HUES48 (cell line): ENCODE measurements at regions not wholly inside any gene's neighbourhood (a gene's known extent, or its start where the extent isn't known, plus 50 kb on each side); places are given as distances from the start of the nearest gene placed in this dataset.

Experiments used
- H3K27ac ChIP-seq: one replicate; pipeline ENCODE4 v1.7.0; 2013; ENCODE audit warnings: low read depth, low read length, inconsistent platforms
- H3K27me3 ChIP-seq: 2 replicates; pipeline ENCODE4 v1.6.1; 2013; ENCODE audit warnings: mild to moderate bottlenecking, low read length; ENCODE audit not compliant: control insufficient read depth, insufficient read depth
- H3K36me3 ChIP-seq: 2 replicates; pipeline ENCODE4 v1.6.1; 2013; ENCODE audit warnings: low read length; ENCODE audit not compliant: control insufficient read depth, insufficient read depth
- H3K4me1 ChIP-seq: 2 replicates; pipeline ENCODE4 v1.6.1; 2013; ENCODE audit warnings: mild to moderate bottlenecking, low read length; ENCODE audit not compliant: control insufficient read depth, insufficient read depth
- H3K4me3 ChIP-seq: 2 replicates; pipeline ENCODE4 v1.5.1; 2013; ENCODE audit warnings: mild to moderate bottlenecking, low read depth, low read length
- H3K9ac ChIP-seq: 2 replicates; pipeline ENCODE4 v1.6.1; 2013; ENCODE audit warnings: mild to moderate bottlenecking, low read depth, low read length, moderate library complexity
- H3K9me3 ChIP-seq: 2 replicates; pipeline ENCODE4 v1.6.1; 2013; ENCODE audit warnings: low read length; ENCODE audit not compliant: control insufficient read depth, insufficient read depth

DNA sequence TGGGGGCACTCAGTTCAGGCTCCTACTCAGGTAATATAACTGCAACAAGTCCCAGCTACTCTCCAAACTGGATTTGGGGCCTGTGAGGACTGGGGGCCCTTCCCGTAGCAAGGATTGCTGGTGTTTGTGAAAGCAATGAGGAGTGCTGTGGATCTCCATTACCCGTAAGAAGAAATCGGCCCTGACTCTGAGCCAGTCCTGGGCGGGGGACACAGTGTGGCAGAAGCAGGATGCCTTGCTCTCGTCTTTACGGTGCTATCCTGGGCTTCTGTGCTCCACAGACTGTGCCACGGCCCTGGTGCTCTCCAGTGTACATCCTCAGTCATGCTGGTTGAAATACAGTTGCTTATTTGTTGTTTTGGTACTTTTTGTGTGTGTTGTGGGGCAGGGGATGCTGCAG, 172.9 kb downstream of the NDUFA10 start:
- Histone ChIP-seq H3K4me1 (no peaks in the 10 kb centered on the region), H3K27ac (no peak overlapping the region), H3K27me3 (no peaks in the 10 kb centered on the region), H3K9ac (no peak overlapping the region), H3K36me3 (no peaks in the 10 kb centered on the region), H3K9me3 (peaks cover 14% of the 10 kb centered on the region), H3K4me3 (no peak overlapping the region)

DNA sequence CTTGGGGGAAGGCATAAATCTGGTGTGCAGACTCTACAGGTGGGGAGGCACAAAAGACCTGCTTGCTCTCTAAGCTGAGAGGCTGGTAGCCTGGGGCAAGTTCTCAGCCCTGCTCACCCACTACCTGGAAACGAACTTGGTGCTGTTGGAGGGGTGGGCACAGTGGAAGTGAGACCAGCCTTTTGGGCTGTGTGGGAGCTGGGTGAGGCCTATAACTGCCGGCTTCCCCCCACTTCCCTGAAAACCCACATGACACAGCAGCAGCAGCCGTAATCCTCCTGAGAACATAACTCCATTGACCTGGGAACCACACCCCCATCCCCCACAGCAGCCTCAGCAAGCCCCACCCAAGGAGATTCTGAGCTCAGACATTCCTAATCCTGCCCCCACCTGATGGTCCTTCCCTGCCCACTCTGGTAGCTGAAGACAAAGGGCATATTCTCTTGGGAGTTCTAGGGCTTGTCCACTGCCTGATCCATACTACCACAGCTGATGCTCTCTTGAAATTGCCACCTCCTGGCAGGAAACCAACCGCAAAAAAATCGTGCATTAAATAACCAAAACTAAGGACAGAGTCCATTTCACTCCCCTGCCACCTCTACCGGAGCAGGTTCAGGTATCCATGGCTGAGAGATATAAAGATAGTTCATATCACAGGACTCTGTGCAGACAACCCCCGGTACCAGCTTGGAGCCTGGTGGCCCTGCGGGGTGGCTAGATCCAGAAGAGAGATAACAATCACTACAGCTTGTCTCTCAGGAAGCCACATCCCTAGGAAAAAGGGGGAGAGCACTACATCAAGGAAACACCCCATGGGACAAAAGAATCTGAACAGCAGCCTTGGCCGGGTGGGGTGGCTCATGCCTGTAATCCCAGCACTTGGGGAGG, 178.1 kb downstream of the NDUFA10 start:
- H3K27ac ChIP-seq, result no peak overlapping the region
- H3K36me3 ChIP-seq, result no peaks in the 10 kb centered on the region
- H3K4me1 ChIP-seq, result no peaks in the 10 kb centered on the region
- H3K4me3 ChIP-seq, result no peak overlapping the region
- no peaks in the 10 kb centered on the region for H3K27me3 ChIP-seq
- no peak overlapping the region for H3K9ac ChIP-seq
- peaks cover 13% of the 10 kb centered on the region for H3K9me3 ChIP-seq

DNA sequence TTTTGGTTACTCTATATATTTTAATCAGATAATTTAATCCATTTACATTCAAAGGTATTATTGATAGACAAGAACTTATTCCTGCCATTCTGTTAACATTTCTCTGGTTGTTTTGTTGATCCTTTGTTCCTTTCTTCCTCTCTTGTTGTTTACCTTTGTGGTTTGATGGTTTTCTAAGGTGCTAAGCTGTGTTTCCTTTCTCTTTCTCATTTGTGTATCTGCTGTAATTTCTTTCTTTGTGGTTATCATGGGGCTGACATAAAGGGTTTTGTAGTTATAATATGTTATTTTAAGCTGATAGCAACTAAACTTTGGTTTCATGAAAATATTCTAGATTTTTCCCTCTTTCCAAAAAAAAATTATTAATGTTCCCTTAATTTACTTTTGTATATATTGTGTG, 179.2 kb downstream of the NDUFA10 start:
- Histone ChIP-seq H3K4me1 (no peaks in the 10 kb centered on the region), H3K4me3 (no peak overlapping the region), H3K9ac (no peak overlapping the region), H3K36me3 (no peaks in the 10 kb centered on the region), H3K27ac (no peak overlapping the region), H3K27me3 (no peaks in the 10 kb centered on the region), H3K9me3 (peaks cover 13% of the 10 kb centered on the region)

DNA sequence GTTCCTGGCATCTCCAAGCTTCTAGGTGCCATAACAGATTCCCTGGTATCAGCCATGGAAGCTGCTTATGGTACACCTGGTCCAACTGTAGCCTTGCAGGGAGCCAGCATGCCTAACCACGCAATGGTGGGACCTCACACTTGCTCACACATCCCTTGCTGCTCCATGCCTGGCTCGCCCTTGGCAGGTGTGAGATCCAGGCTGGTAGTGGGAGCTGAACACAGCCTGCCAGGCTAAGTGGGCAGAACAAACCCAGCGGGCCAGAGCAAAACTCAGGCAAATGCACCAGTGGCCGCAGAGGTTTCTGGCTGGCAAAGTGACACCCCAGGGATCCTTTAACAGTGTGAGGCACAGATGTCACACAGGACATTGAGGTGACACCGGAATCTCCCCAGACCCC, 185.8 kb downstream of the NDUFA10 start:
- Histone ChIP-seq H3K9me3 (peaks cover 14% of the 10 kb centered on the region; the same call in 1 of the 2 replicates), H3K9ac (no peak overlapping the region), H3K4me1 (no peaks in the 10 kb centered on the region), H3K27ac (no peak overlapping the region), H3K36me3 (no peaks in the 10 kb centered on the region), H3K4me3 (no peak overlapping the region), H3K27me3 (no peaks in the 10 kb centered on the region)

DNA sequence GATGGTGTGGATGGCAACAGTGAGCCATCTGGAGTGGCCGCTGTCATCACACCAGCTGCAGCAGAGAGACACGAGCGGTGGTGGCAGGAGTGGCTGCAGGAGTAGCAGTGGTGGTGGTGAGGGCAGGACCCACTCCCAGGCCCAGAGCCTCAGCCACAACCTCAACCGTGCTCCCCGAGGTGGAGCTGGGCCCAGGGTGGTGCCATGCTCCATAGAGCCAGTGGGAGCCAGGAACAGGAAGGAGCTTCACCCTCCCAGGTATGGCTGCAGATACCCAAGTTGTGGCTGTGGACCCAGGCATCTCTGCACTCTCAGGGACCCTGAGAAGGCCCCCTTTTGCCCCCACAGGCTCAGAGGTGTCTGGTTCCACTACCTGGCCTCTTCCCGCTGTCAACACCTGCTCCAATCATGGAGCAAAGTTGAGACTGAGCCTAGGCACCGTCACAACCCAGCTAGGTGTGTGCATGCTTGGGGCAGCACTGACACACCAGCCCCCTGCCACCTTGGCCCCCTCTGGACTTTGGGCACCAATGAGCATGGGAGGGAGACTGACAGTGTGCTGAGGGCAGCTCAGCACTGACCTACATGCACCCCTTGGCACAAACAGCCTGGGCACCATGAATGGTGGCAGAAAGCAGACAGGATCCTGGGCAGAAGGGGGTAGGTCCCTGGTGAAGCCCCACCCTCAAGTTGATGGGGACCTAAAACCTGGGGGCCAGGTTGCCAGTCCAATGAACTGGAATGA, 188.9 kb downstream of the NDUFA10 start:
- no peaks in the 10 kb centered on the region for H3K27me3 ChIP-seq
- no peak overlapping the region for H3K4me3 ChIP-seq
- no peak overlapping the region for H3K9ac ChIP-seq
- no peaks in the 10 kb centered on the region for H3K4me1 ChIP-seq
- no peaks in the 10 kb centered on the region for H3K36me3 ChIP-seq
- H3K27ac ChIP-seq, result no peak overlapping the region
- H3K9me3 ChIP-seq, result peaks cover 6% of the 10 kb centered on the region; the same call in 1 of the 2 replicates

- no peaks in the 10 kb centered on the region for H3K4me1 ChIP-seq
- H3K27me3 ChIP-seq, result no peaks in the 10 kb centered on the region
- no peak overlapping the region for H3K27ac ChIP-seq
- H3K36me3 ChIP-seq, result no peaks in the 10 kb centered on the region
- H3K9ac ChIP-seq, result no peak overlapping the region
- peaks cover 6% of the 10 kb centered on the region; the same call in 1 of the 2 replicates for H3K9me3 ChIP-seq
- no peak overlapping the region for H3K4me3 ChIP-seq
These were observed 190.1 kb downstream of the NDUFA10 start for GRCh38 chr2:239835056-239835455.

DNA sequence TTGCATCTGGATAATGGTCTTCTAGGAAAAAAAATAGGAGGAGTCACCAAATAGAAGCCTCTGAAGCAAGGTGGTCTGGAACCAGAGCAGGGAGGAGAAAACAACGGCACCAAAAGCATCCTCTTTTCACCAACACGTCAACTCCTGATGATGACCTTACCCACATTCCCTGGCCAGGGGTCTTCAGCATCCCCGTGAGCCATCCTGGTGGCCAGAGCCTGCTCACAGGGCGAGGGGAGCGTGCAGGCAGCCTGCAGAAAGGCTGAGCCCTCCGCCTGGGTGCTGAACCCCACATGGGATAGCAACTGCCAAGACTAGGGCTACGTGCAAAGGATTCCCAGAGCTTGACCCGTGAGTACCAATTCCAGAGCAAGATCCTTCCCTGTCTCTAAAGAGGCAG, 191.0 kb downstream of the NDUFA10 start:
- peaks cover 6% of the 10 kb centered on the region; the same call in 1 of the 2 replicates for H3K9me3 ChIP-seq
- H3K9ac ChIP-seq, result no peak overlapping the region
- no peaks in the 10 kb centered on the region for H3K36me3 ChIP-seq
- no peak overlapping the region for H3K4me3 ChIP-seq
- H3K4me1 ChIP-seq, result no peaks in the 10 kb centered on the region
- H3K27ac ChIP-seq, result no peak overlapping the region
- H3K27me3 ChIP-seq, result no peaks in the 10 kb centered on the region

DNA sequence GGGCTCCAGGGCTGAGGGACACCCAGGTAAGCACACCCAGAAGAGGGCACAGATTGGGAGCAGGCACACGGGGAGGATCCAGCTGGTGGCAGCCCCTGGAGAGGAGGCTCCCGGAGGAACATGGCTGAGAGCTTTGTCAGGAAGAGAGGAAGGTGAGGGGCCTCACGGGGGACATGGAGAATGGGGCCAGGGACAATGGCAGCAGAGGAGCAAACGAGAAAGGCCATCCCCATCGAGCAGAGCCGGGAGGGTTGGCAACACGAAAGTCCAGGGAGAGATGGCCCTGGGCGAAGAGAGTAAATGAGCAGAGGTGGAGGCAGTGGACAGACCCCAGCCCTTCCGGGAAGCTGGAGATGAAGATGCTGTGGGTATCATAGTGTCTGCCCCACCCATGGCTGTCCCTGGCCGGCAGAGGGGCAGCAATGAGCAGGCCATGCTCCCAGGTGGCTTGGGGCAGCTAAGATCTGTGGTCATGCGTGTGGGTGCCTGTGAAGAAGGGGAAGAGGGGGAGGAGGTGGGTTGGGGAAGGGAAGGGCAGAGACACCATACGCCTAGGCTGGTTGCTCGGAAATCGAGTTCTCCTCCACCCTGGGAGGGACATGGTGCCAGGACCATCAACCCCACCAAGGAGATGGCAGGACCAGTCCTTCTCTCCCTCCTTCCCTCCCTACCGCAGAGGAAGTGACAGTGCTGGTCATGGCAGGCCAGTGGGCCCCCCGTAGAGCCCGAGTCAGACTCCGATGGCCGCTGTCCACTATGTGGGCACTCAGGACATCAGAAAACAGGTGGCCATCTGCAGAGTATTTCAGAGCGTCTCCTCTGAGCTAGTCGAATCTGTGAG, 191.7 kb downstream of the NDUFA10 start:
- H3K4me1 ChIP-seq, result no peaks in the 10 kb centered on the region
- peaks cover 6% of the 10 kb centered on the region; the same call in 1 of the 2 replicates for H3K9me3 ChIP-seq
- H3K27me3 ChIP-seq, result no peaks in the 10 kb centered on the region
- no peak overlapping the region for H3K9ac ChIP-seq
- no peaks in the 10 kb centered on the region for H3K36me3 ChIP-seq
- H3K4me3 ChIP-seq, result no peak overlapping the region
- H3K27ac ChIP-seq, result no peak overlapping the region

GRCh38 chr2:239832490-239833268, 192.5 kb downstream of the NDUFA10 start:
- H3K9me3 ChIP-seq, result peaks cover 6% of the 10 kb centered on the region; the same call in 1 of the 2 replicates
- no peak overlapping the region for H3K9ac ChIP-seq
- no peak overlapping the region for H3K4me3 ChIP-seq
- no peaks in the 10 kb centered on the region for H3K27me3 ChIP-seq
- H3K4me1 ChIP-seq, result no peaks in the 10 kb centered on the region
- H3K36me3 ChIP-seq, result no peaks in the 10 kb centered on the region
- H3K27ac ChIP-seq, result no peak overlapping the region

DNA sequence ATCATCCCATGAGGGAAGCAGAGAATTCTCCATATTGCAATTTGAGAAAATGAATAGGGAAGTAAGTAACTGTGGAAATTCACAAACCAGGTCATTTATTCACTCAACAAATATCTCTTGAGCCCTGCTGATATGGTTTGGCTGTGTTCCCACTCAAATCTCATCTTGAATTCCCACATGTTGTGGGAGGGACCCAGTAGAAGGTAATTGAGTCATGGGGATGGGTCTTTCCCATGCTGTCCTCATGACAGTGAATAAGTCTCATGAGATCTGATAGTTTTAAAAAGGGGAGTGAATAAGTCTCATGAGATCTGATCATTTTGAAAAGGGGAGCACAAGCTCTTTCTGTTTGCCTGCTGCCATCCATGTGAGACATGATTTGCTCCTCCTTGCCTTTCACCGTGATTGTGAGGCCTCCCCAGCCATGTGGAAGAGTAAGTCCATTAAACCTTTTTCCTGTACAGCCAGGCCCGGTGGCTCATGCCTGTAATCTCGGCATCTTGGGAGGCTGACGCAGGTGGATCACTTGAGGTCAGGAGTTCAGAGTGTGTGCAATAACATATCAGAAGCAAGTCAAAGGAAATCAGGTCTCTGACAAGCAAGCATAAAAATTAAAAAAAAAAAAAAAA, 193.2 kb downstream of the NDUFA10 start:
- H3K9me3 ChIP-seq, result peaks cover 6% of the 10 kb centered on the region; the same call in 1 of the 2 replicates
- no peak overlapping the region for H3K27ac ChIP-seq
- H3K4me1 ChIP-seq, result no peaks in the 10 kb centered on the region
- H3K27me3 ChIP-seq, result no peaks in the 10 kb centered on the region
- H3K9ac ChIP-seq, result no peak overlapping the region
- H3K4me3 ChIP-seq, result no peak overlapping the region
- H3K36me3 ChIP-seq, result no peaks in the 10 kb centered on the region
